ENCODE measurements at regions not wholly inside any gene's neighbourhood (a gene's known extent, or its start where the extent isn't known, plus 50 kb on each side); places are given as distances from the start of the nearest gene placed in this dataset.

DNA sequence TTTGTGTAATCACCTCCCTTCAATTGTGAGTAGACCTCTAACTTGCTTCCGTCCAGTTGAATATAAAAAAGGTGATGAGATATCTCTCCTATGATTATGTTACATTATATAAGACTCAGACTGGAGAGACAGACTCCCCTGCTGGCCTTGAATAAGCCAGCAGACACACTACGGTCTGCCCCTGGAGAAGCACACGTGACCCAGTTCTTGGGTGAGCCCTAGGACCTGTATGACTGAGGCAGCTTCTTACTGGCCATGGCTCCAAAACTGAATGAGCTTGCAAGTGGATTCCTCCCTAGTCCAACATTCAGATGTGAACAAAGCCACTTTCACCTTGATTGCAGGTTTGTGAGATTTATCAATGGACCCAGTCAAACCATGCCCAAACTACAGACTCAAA lies 427.9 kb upstream of the DCN start:
- TF ChIP-seq EZH2 (IDR thresholded peaks at IDR 0.05; ENCODE audit: borderline replicate concordance, low read depth, low read length, severe bottlenecking), result no peak
- TF ChIP-seq, protein P1, sequence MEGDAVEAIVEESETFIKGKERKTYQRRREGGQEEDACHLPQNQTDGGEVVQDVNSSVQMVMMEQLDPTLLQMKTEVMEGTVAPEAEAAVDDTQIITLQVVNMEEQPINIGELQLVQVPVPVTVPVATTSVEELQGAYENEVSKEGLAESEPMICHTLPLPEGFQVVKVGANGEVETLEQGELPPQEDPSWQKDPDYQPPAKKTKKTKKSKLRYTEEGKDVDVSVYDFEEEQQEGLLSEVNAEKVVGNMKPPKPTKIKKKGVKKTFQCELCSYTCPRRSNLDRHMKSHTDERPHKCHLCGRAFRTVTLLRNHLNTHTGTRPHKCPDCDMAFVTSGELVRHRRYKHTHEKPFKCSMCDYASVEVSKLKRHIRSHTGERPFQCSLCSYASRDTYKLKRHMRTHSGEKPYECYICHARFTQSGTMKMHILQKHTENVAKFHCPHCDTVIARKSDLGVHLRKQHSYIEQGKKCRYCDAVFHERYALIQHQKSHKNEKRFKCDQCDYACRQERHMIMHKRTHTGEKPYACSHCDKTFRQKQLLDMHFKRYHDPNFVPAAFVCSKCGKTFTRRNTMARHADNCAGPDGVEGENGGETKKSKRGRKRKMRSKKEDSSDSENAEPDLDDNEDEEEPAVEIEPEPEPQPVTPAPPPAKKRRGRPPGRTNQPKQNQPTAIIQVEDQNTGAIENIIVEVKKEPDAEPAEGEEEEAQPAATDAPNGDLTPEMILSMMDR (IDR thresholded peaks at IDR 0.05; ENCODE audit: borderline replicate concordance, extremely low read depth, low read length, poor library complexity, severe bottlenecking), result no peak
